ENCODE measurements at regions not wholly inside any gene's neighbourhood (a gene's known extent, or its start where the extent isn't known, plus 50 kb on each side); places are given as distances from the start of the nearest gene placed in this dataset.
A peak's percentile ranks its signal among the peaks of the same experiment; 100 is the strongest.

- H3K27ac ChIP-seq = no peak overlapping the region
- ATAC-seq = no peak
- H3K4me3 ChIP-seq = no peak overlapping the region
- no peak for FAIRE-seq
- ChIA-PET CTCF (no interaction called here), POLR2A (no interaction called here)
- TF ChIP-seq EP300 (IDR thresholded peaks at IDR 0.05) (no peak), HOXB5 (CRISPR knock-in tag; IDR thresholded peaks at IDR 0.05) (no peak), POLR2A (IDR thresholded peaks at IDR 0.05; ENCODE audit: low read length) (no peak), RNF2 (IDR thresholded peaks at IDR 0.05; ENCODE audit: borderline replicate concordance, low read depth) (no peak), ZSCAN20 (CRISPR knock-in tag; IDR thresholded peaks at IDR 0.05) (no peak), ZNF302 (CRISPR knock-in tag; IDR thresholded peaks at IDR 0.05) (no peak), PHF8 (IDR thresholded peaks at IDR 0.05; ENCODE audit: borderline replicate concordance, low read depth) (no peak), MAFK (IDR thresholded peaks at IDR 0.05; ENCODE audit: partially characterized antibody) (no peak), REST (IDR thresholded peaks at IDR 0.05) (no peak), MAX (IDR thresholded peaks at IDR 0.05) (no peak), ZC3H11A (IDR thresholded peaks at IDR 0.05) (no peak)
- no peak overlapping the region for H3K4me2 ChIP-seq
- no peak for DNase-seq (ENCODE audit: low read depth in 1 of 2, low spot score in 1 of 2)
- H3K4me1 ChIP-seq = no peaks in the 10 kb centered on the region
- 0% methylated on average over 2 of the region's 2 CpGs for WGBS (ENCODE audit: missing lambda C conversion rate)
- H3K9me3 ChIP-seq = no peaks in the 10 kb centered on the region
Observed at GRCh38 chr1:71345491-71345890, 264.7 kb upstream of the ZRANB2 start.

GRCh38 chr1:71343686-71344416 is 263.0 kb upstream of the ZRANB2 start:
- ChIA-PET POLR2A (no interaction called here), CTCF (no interaction called here)

GRCh38 chr1:71339238-71339637 is 258.4 kb upstream of the ZRANB2 start:
- H3K27ac ChIP-seq = no peak overlapping the region
- FAIRE-seq (no peak), DNase-seq (ENCODE audit: low read depth in 1 of 2, low spot score in 1 of 2) (no peak), ATAC-seq (no peak)
- H3K4me2 ChIP-seq = no peak overlapping the region
- CTCF ChIA-PET = no interaction called here
- POLR2A ChIA-PET = no interaction called here
- H3K4me1 ChIP-seq = no peaks in the 10 kb centered on the region
- TF ChIP-seq HOXB5 (CRISPR knock-in tag; IDR thresholded peaks at IDR 0.05) (no peak), ZFP36 (IDR thresholded peaks at IDR 0.05; ENCODE audit: borderline replicate concordance, partially characterized antibody) (peak; percentile 74), ZSCAN20 (CRISPR knock-in tag; IDR thresholded peaks at IDR 0.05) (no peak), BHLHE40 (IDR thresholded peaks at IDR 0.05; ENCODE audit: low read depth, low read length) (no peak)
- no peak overlapping the region for H3K4me3 ChIP-seq
- H3K9me3 ChIP-seq = no peaks in the 10 kb centered on the region

More at GRCh38 chr1:71343686-71344416, 263.0 kb upstream of the ZRANB2 start:
- no peak for FAIRE-seq
- Histone ChIP-seq H3K27ac (no peak overlapping the region), H3K4me2 (no peak overlapping the region), H3K9me3 (no peaks in the 10 kb centered on the region), H3K4me1 (no peaks in the 10 kb centered on the region), H3K4me3 (no peak overlapping the region)
- TF ChIP-seq CEBPB (IDR thresholded peaks at IDR 0.05) (no peak), HOXB5 (CRISPR knock-in tag; IDR thresholded peaks at IDR 0.05) (no peak), FOSL2 (IDR thresholded peaks at IDR 0.05) (no peak), FOSL2 (CRISPR knock-in tag; IDR thresholded peaks at IDR 0.05) (no peak), POLR2A (IDR thresholded peaks at IDR 0.05; ENCODE audit: low read length) (no peak)
- WGBS (ENCODE audit: missing lambda C conversion rate) = 4% methylated on average over 3 of the region's 3 CpGs
- ATAC-seq = no peak
- no peak for DNase-seq (ENCODE audit: low read depth in 1 of 2, low spot score in 1 of 2)

GRCh38 chr1:71330991-71331390 is 250.2 kb upstream of the ZRANB2 start:
- CTCF ChIA-PET = no interaction called here
- no peak overlapping the region for H3K4me3 ChIP-seq
- no peak for TF ChIP-seq HOXB13 (CRISPR knock-in tag; IDR thresholded peaks at IDR 0.05; ENCODE audit: low read depth)
- no peak for TF ChIP-seq SMC3 (IDR thresholded peaks at IDR 0.05)
- TF ChIP-seq EHF (CRISPR knock-in tag; IDR thresholded peaks at IDR 0.05) = no peak
- TF ChIP-seq TP53 (CRISPR knock-in tag; IDR thresholded peaks at IDR 0.05) = no peak
- TF ChIP-seq CHD2 (IDR thresholded peaks at IDR 0.05; ENCODE audit: low read length, partially characterized antibody) = no peak
- POLR2A ChIA-PET = no interaction called here
- no peak overlapping the region for H3K4me2 ChIP-seq
- no peaks in the 10 kb centered on the region for H3K9me3 ChIP-seq
- DNase-seq (ENCODE audit: low read depth in 1 of 2, low spot score in 1 of 2) (no peak), FAIRE-seq (no peak), ATAC-seq (no peak)
- H3K4me1 ChIP-seq = no peaks in the 10 kb centered on the region
- no peak overlapping the region for H3K27ac ChIP-seq
